H1 (cell line): ENCODE measurements at regions not wholly inside any gene's neighbourhood (a gene's known extent, or its start where the extent isn't known, plus 50 kb on each side); places are given as distances from the start of the nearest gene placed in this dataset.

Experiments
- CTCF ChIA-PET: fragments of 300-600 bp; sonication (Branson Sonifier 250); formaldehyde crosslinking; loops from one replicate; lab custom pipeline; 2021; ENCODE audit not compliant: partially characterized antibody; lab: Charles Lee
- POLR2A ChIA-PET: fragments of 300-600 bp; sonication (Branson Sonifier 250); formaldehyde crosslinking; loops from one replicate; lab custom pipeline; 2021; ENCODE audit warnings: inconsistent platforms; ENCODE audit not compliant: partially characterized antibody; lab: Charles Lee
- DNase-seq, 2 experiments: peaks; one replicate each; pipeline versions ENCODE4 v3.0.0 to v3.0.0-alpha.2; 2010 to 2022; ENCODE audit warnings: low spot score in 2 of 2, low read depth in 1 of 2, mixed read lengths in 1 of 2
- FAIRE-seq: peaks from 2 replicates; lab custom pipeline; 2011; peaks lifted over from hg19 to GRCh38; lab: Jason Lieb, UNC
- H2AFZ ChIP-seq: 2 replicates; pipeline ENCODE4 v1.8.1; 2012; ENCODE audit warnings: low read length, inconsistent platforms
- H2AK5ac ChIP-seq: 2 replicates; pipeline ENCODE4 v1.6.1; 2013; ENCODE audit warnings: low read depth, low read length
- H2BK120ac ChIP-seq: replicated peaks from 2 replicates; pipeline ENCODE3; 2013; ENCODE audit warnings: low read depth, low read length, inconsistent platforms
- H2BK12ac ChIP-seq: 2 replicates; pipeline ENCODE4 v1.6.1; 2013; ENCODE audit warnings: low read depth, low read length
- H2BK15ac ChIP-seq: 2 replicates; pipeline ENCODE4 v1.6.1; 2013; ENCODE audit warnings: low read length
- H2BK20ac ChIP-seq: 2 replicates; pipeline ENCODE4 v1.6.1; 2013; ENCODE audit warnings: low read length
- H2BK5ac ChIP-seq: 2 replicates; pipeline ENCODE4 v1.6.1; 2013; ENCODE audit warnings: low read depth, low read length
- H3K14ac ChIP-seq: 2 replicates; pipeline ENCODE4 v1.6.1; 2013; ENCODE audit warnings: inconsistent platforms; ENCODE audit not compliant: insufficient read length
- H3K18ac ChIP-seq: 2 replicates; pipeline ENCODE4 v1.6.1; 2013; ENCODE audit warnings: low read length; ENCODE audit errors: extremely low read depth
- H3K23ac ChIP-seq: 2 replicates; pipeline ENCODE4 v1.6.1; 2013; ENCODE audit warnings: inconsistent platforms; ENCODE audit not compliant: insufficient read length
- H3K23me2 ChIP-seq: 2 replicates; pipeline ENCODE4 v1.6.1; 2013; ENCODE audit warnings: low read depth, low read length
- H3K27ac ChIP-seq: 2 replicates; pipeline ENCODE4 v1.6.1; 2011; ENCODE audit warnings: low read depth, low read length, inconsistent platforms
- H3K27me3 ChIP-seq, 4 experiments: replicated peaks in 1 of 4; 1 replicate in 1 of 4; 2 replicates in 3 of 4; pipeline versions ENCODE4 v1.6.1 to v1.8.1; 2011 to 2013; ENCODE audit warnings: low read length in 3 of 4, mild to moderate bottlenecking in 3 of 4, inconsistent platforms in 2 of 4, mixed read lengths in 2 of 4, moderate library complexity in 1 of 4; ENCODE audit not compliant: control insufficient read depth in 3 of 4, insufficient read depth in 3 of 4; ENCODE audit errors: extremely low read depth in 1 of 4
- H3K36me3 ChIP-seq, 4 experiments: 2 replicates each; pipeline versions ENCODE4 v1.6.1 to v1.8.1; 2011 to 2013; ENCODE audit warnings: mild to moderate bottlenecking in 4 of 4, low read length in 3 of 4, moderate library complexity in 2 of 4, control low read depth in 1 of 4, inconsistent platforms in 1 of 4; ENCODE audit not compliant: insufficient read depth in 4 of 4, control insufficient read depth in 2 of 4
- H3K4ac ChIP-seq: replicated peaks from 2 replicates; pipeline ENCODE3; 2013; ENCODE audit warnings: low read length, low read depth, mixed read lengths, inconsistent platforms; ENCODE audit not compliant: insufficient read length
- H3K4me1 ChIP-seq, 4 experiments: replicated peaks in 1 of 4; 1 replicate in 1 of 4; 2 replicates in 3 of 4; pipeline versions ENCODE4 v1.6.1 to v1.8.1; 2011 to 2013; ENCODE audit warnings: low read length in 3 of 4, inconsistent platforms in 2 of 4, mixed read lengths in 1 of 4; ENCODE audit not compliant: insufficient read depth in 4 of 4, control insufficient read depth in 3 of 4
- H3K4me2 ChIP-seq, 2 experiments: 2 replicates each; pipeline versions ENCODE4 v1.6.1 to v1.8.1; 2011 to 2013; ENCODE audit warnings: low read depth in 2 of 2, low read length in 2 of 2, control low read depth in 1 of 2, inconsistent platforms in 1 of 2, mild to moderate bottlenecking in 1 of 2; ENCODE audit not compliant: insufficient read depth in 1 of 2
- H3K4me3 ChIP-seq, 4 experiments: fragments of 200-600, 300-600 bp in 1 of 4; sonication (generic), shearing (Covaris generic), sonication (Bioruptor Twin) in 1 of 4; 2 replicates each; pipeline versions ENCODE4 v1.5.1 to v1.8.1; 2011 to 2016; ENCODE audit warnings: low read length in 4 of 4, low read depth in 3 of 4, control low read depth in 2 of 4, inconsistent platforms in 2 of 4, mild to moderate bottlenecking in 2 of 4, mixed read lengths in 1 of 4, moderate library complexity in 1 of 4; ENCODE audit not compliant: insufficient read depth in 2 of 4; ENCODE audit errors: extremely low read depth in 1 of 4
- H3K56ac ChIP-seq: replicated peaks from 2 replicates; pipeline ENCODE3; 2013; ENCODE audit warnings: low read depth, mild to moderate bottlenecking, mixed read lengths, low read length, inconsistent platforms; ENCODE audit not compliant: insufficient read length
- H3K79me1 ChIP-seq: 2 replicates; pipeline ENCODE4 v1.6.1; 2013; ENCODE audit warnings: low read depth, low read length, control low read depth
- H3K79me2 ChIP-seq, 2 experiments: 2 replicates each; pipeline versions ENCODE4 v1.6.1 to v1.8.1; 2012 to 2013; ENCODE audit warnings: low read length in 2 of 2, mild to moderate bottlenecking in 2 of 2, inconsistent platforms in 1 of 2; ENCODE audit not compliant: insufficient read depth in 2 of 2, control insufficient read depth in 1 of 2
- H3K9ac ChIP-seq, 4 experiments: replicated peaks in 1 of 4; 1 replicate in 1 of 4; 2 replicates in 3 of 4; pipeline versions ENCODE4 v1.6.1 to v1.8.1; 2011 to 2013; ENCODE audit warnings: low read depth in 3 of 4, low read length in 3 of 4, control low read depth in 2 of 4, mild to moderate bottlenecking in 2 of 4, moderate library complexity in 2 of 4, inconsistent platforms in 1 of 4; ENCODE audit errors: extremely low read depth in 1 of 4
- H3K9me3 ChIP-seq, 2 experiments: 2 replicates each; pipeline versions ENCODE4 v1.6.1 to v1.8.1; 2012 to 2013; ENCODE audit warnings: mild to moderate bottlenecking in 2 of 2, moderate library complexity in 2 of 2, control low read depth in 1 of 2, inconsistent platforms in 1 of 2, low read depth in 1 of 2, low read length in 1 of 2, mixed read lengths in 1 of 2; ENCODE audit not compliant: insufficient read depth in 2 of 2
- H4K20me1 ChIP-seq, 2 experiments: replicated peaks in 1 of 2; 2 replicates each; pipeline versions ENCODE3 to v1.8.1; 2011 to 2013; ENCODE audit warnings: inconsistent platforms in 2 of 2, low read length in 2 of 2, mild to moderate bottlenecking in 1 of 2; ENCODE audit not compliant: insufficient read depth in 2 of 2, control insufficient read depth in 1 of 2
- H4K5ac ChIP-seq: 2 replicates; pipeline ENCODE4 v1.6.1; 2013; ENCODE audit warnings: low read length, low read depth, mixed read lengths, inconsistent platforms; ENCODE audit not compliant: insufficient read length
- H4K8ac ChIP-seq: 2 replicates; pipeline ENCODE4 v1.8.0; 2013; ENCODE audit warnings: mild to moderate bottlenecking, moderate library complexity, low read length, inconsistent platforms; ENCODE audit not compliant: insufficient read depth; ENCODE audit errors: extremely low read depth
- H4K91ac ChIP-seq: replicated peaks from 2 replicates; pipeline ENCODE3; 2013; ENCODE audit warnings: low read length, mixed read lengths, inconsistent platforms; ENCODE audit not compliant: insufficient read length
- BACH1 ChIP-seq: IDR thresholded peaks from 2 replicates; pipeline ENCODE4 v1.6.1; 2012; ENCODE audit warnings: low read length, improper control_type of control experiment
- CHD1 ChIP-seq: IDR thresholded peaks from 2 replicates; pipeline ENCODE4 v1.6.1; 2012; ENCODE audit warnings: low read depth, low read length, improper control_type of control experiment
- CTBP2 ChIP-seq: IDR thresholded peaks from 2 replicates; pipeline ENCODE4 v1.7.0; 2011; ENCODE audit warnings: borderline replicate concordance, mild to moderate bottlenecking, moderate library complexity, mixed read lengths, low read length; ENCODE audit not compliant: insufficient read depth, insufficient read length
- EGR1 ChIP-seq: IDR thresholded peaks from 2 replicates; pipeline ENCODE4 v1.6.1; 2011; ENCODE audit warnings: low read depth, low read length, borderline replicate concordance
- SIN3A ChIP-seq, 2 experiments: IDR thresholded peaks in 1 of 2; conservative IDR thresholded peaks in 1 of 2; 2 replicates each; pipeline ENCODE4 v1.6.1; 2011 to 2012; ENCODE audit warnings: low read length in 2 of 2, improper control_type of control experiment in 1 of 2, low read depth in 1 of 2, mild to moderate bottlenecking in 1 of 2
- SP4 ChIP-seq: IDR thresholded peaks from 2 replicates; pipeline ENCODE4 v1.6.1; 2012; ENCODE audit warnings: low read length, inconsistent platforms
- SRF ChIP-seq: IDR thresholded peaks from 2 replicates; pipeline ENCODE4 v1.6.1; 2011; ENCODE audit warnings: mild to moderate bottlenecking, low read depth, low read length, moderate library complexity
- WGBS, 2 experiments: shearing (Covaris generic) in 1 of 2; methylation state at CpG; one replicate each; pipeline versions ENCODE4 v1.1.6 to v1.1.7; 2013 to 2015; ENCODE audit warnings: low lambda C conversion rate in 2 of 2, mixed read lengths in 2 of 2, inconsistent platforms in 1 of 2, low coverage in 1 of 2, missing lambda C conversion rate in 1 of 2; ENCODE audit not compliant: insufficient replicate concordance in 2 of 2, insufficient coverage in 1 of 2, insufficient read length in 1 of 2; ENCODE audit errors: extremely low coverage in 1 of 2, missing lambda C conversion rate in 1 of 2; 5-methylcytosine and 5-hydroxymethylcytosine counted together

DNA sequence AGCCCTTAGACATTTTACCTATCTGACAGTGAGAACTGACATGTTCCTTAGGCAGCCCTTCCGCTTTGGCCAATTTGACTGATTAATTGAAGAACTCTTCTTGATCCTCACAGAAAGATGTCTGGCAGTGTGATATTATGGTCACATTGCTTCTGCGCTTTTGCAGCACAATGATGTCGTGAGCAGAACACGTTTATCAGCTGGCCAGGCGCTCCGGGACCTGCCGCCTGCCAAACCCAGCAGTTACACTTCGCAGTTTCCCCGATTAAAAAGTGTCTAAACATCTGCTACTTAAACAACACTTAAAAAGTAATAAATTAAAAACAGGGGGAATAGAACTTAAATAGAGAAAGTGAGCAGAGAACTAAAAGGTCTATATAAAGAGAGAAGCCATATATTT is 103.5 kb upstream of the ETS2 start:
- TF ChIP-seq SP4 (no peak), CHD1 (no peak), CTBP2 (no peak), SRF (no peak), BACH1 (no peak), SIN3A (conservative IDR thresholded peaks at IDR 0.05 in 1 of 2, IDR thresholded peaks at IDR 0.05 in 1 of 2; ENCODE audit: low read depth in 1 of 2, low read length in 2 of 2) (no peak), EGR1 (no peak)
- TF ChIP-seq, all 59 proteins: peak for 0
- no peak overlapping the region for H3K14ac ChIP-seq
- H4K91ac ChIP-seq, result no peak overlapping the region
- H3K27me3 ChIP-seq, result no peaks in the 10 kb centered on the region
- no peaks in the 10 kb centered on the region for H3K79me1 ChIP-seq
- H2BK15ac ChIP-seq, result no peak overlapping the region
- H3K23ac ChIP-seq, result no peak overlapping the region
- no peak overlapping the region for H2AFZ ChIP-seq
- no peaks in the 10 kb centered on the region for H3K79me2 ChIP-seq
- POLR2A ChIA-PET, result no interaction called here
- CTCF ChIA-PET, result interaction anchor here (0.9 to 1.2 kb wide), 3 partner anchors 9 to 451 kb away, joined by 3 to 4 read pairs (median 3); no protein-coding TSS in a partner anchor
- no peak overlapping the region for H2BK120ac ChIP-seq
- DNase-seq (no peak), FAIRE-seq (no peak)
- H2BK5ac ChIP-seq, result no peak overlapping the region
- H3K4ac ChIP-seq, result no peak overlapping the region
- no peaks in the 10 kb centered on the region; a peak in 1 of 7 replicates for H3K4me1 ChIP-seq
- no peak overlapping the region for H2BK20ac ChIP-seq
- H3K27ac ChIP-seq, result no peak overlapping the region
- H3K36me3 ChIP-seq, result no peaks in the 10 kb centered on the region
- no peaks in the 10 kb centered on the region for H4K20me1 ChIP-seq
- H3K18ac ChIP-seq, result no peak overlapping the region
- no peak overlapping the region for H3K9ac ChIP-seq
- no peaks in the 10 kb centered on the region for H3K9me3 ChIP-seq
- WGBS, 2 experiments, result 95% methylated on average over 9 of the region's 9 CpGs; no CpG with 5 or more reads in 1 of the 2 experiments
- no peak overlapping the region for H3K56ac ChIP-seq
- H3K4me3 ChIP-seq, result no peak overlapping the region
- no peak overlapping the region for H4K8ac ChIP-seq
- H2AK5ac ChIP-seq, result no peak overlapping the region
- no peak overlapping the region for H3K4me2 ChIP-seq
- no peaks in the 10 kb centered on the region for H3K23me2 ChIP-seq
- no peak overlapping the region for H4K5ac ChIP-seq
- no peak overlapping the region for H2BK12ac ChIP-seq
